GM18520 (cell line): ENCODE measurements at regions not wholly inside any gene's neighbourhood (a gene's known extent, or its start where the extent isn't known, plus 50 kb on each side); places are given as distances from the start of the nearest gene placed in this dataset.
A peak's percentile ranks its signal among the peaks of the same experiment; 100 is the strongest.
"Not testable (repeated sequence)": the region's sequence is repeated elsewhere in the genome, so short reads cannot be mapped to it uniquely, and the experiment has no call there.

Experiments
- ATAC-seq: cut with Tn5 transposase; IDR thresholded peaks from one replicate; pipeline ENCODE4 v1.9.1; 2021; ENCODE audit not compliant: unreplicated experiment

GRCh38 chr1:194774535-194774934, 1588.1 kb upstream of the B3GALT2 start:
- no peak for ATAC-seq

GRCh38 chr1:194755241-194755994, 1569.0 kb upstream of the B3GALT2 start:
- ATAC-seq = no peak

- not testable (repeated sequence) for ATAC-seq
These were observed 1552.4 kb upstream of the B3GALT2 start for GRCh38 chr1:194738843-194739242.

- ATAC-seq = no peak
These were observed 1548.6 kb upstream of the B3GALT2 start for GRCh38 chr1:194734970-194735369.

GRCh38 chr1:194731025-194731424, 1544.6 kb upstream of the B3GALT2 start:
- no peak for ATAC-seq

- ATAC-seq = no peak
These were observed 1543.9 kb upstream of the B3GALT2 start for GRCh38 chr1:194730304-194730703.

GRCh38 chr1:194723067-194723466, 1536.7 kb upstream of the B3GALT2 start:
- no peak for ATAC-seq

GRCh38 chr1:194717941-194718340, 1531.5 kb upstream of the B3GALT2 start:
- ATAC-seq = no peak

- no peak for ATAC-seq
These were observed 1530.9 kb upstream of the B3GALT2 start for GRCh38 chr1:194717334-194717733.

GRCh38 chr1:194710671-194711070, 1524.3 kb upstream of the B3GALT2 start:
- ATAC-seq = no peak

- ATAC-seq = no peak
These were observed 1523.0 kb upstream of the B3GALT2 start for GRCh38 chr1:194709439-194709838.

- no peak for ATAC-seq
These were observed 1520.7 kb upstream of the B3GALT2 start for GRCh38 chr1:194707074-194707473.

GRCh38 chr1:194705123-194705854, 1518.9 kb upstream of the B3GALT2 start:
- peak; percentile 63 for ATAC-seq

GRCh38 chr1:194698908-194699318, 1512.5 kb upstream of the B3GALT2 start:
- no peak for ATAC-seq

GRCh38 chr1:194693244-194693643, 1506.8 kb upstream of the B3GALT2 start:
- no peak for ATAC-seq

GRCh38 chr1:194684636-194685035, 1498.2 kb upstream of the B3GALT2 start:
- ATAC-seq = no peak

GRCh38 chr1:194658090-194658439, 1471.7 kb upstream of the B3GALT2 start:
- ATAC-seq = peak; percentile 61

- no peak for ATAC-seq
These were observed 1468.5 kb upstream of the B3GALT2 start for GRCh38 chr1:194654956-194655355.

GRCh38 chr1:194653385-194653784, 1467.0 kb upstream of the B3GALT2 start:
- no peak for ATAC-seq

- ATAC-seq = no peak
These were observed 1460.7 kb upstream of the B3GALT2 start for GRCh38 chr1:194647118-194647517.

GRCh38 chr1:194644528-194644927, 1458.1 kb upstream of the B3GALT2 start:
- no peak for ATAC-seq

- ATAC-seq = no peak
These were observed 1453.9 kb upstream of the B3GALT2 start for GRCh38 chr1:194640322-194640721.
